GM12872 (cell line): ENCODE measurements at regions not wholly inside any gene's neighbourhood (a gene's known extent, or its start where the extent isn't known, plus 50 kb on each side); places are given as distances from the start of the nearest gene placed in this dataset.

Experiments
- TF ChIP-seq, protein P1 (sequence below): IDR thresholded peaks from 3 replicates; pipeline ENCODE4 v1.5.1; 2011; ENCODE audit warnings: low read depth, mild to moderate bottlenecking, low read length, moderate library complexity; ENCODE audit not compliant: insufficient read depth

DNA sequence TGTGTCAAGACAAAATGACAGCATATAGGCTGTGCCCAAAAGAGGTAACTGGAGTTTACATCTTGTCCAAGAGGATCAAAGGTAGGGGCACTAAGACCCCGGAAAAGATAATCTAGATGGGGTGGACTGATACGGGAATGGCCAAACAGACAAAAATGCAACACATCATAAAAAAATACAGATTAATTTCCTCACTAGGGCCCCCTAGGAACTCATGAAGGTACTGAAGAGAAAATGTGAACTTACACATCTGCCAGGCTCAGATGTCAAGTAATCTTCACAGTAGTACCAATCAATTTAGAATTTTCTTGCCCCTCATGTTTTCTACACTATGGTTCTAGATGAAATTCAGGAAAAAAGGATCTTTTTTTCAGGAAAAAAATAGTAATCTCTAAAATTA is 115.6 kb upstream of the REG3A start:
- TF ChIP-seq, protein P1, sequence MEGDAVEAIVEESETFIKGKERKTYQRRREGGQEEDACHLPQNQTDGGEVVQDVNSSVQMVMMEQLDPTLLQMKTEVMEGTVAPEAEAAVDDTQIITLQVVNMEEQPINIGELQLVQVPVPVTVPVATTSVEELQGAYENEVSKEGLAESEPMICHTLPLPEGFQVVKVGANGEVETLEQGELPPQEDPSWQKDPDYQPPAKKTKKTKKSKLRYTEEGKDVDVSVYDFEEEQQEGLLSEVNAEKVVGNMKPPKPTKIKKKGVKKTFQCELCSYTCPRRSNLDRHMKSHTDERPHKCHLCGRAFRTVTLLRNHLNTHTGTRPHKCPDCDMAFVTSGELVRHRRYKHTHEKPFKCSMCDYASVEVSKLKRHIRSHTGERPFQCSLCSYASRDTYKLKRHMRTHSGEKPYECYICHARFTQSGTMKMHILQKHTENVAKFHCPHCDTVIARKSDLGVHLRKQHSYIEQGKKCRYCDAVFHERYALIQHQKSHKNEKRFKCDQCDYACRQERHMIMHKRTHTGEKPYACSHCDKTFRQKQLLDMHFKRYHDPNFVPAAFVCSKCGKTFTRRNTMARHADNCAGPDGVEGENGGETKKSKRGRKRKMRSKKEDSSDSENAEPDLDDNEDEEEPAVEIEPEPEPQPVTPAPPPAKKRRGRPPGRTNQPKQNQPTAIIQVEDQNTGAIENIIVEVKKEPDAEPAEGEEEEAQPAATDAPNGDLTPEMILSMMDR: no peak

DNA sequence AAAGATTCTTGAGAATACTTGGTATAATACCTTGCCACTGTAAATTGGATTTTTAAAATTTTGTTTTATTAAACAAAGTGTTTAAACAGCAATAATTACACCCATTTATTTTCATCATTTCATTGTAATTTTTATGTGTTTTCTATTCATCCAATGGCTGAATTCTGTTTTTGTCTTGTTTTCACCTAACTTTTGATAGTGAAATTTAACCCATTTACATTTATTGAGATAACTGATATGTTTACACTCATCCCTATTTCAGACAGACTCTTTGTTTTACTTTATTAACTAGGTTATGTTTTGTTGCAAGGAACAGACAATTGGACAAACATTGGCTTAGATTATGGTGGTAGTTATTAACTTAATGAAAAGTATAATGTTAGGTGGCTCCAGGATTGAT is 113.1 kb upstream of the REG3A start:
- TF ChIP-seq, protein P1: no peak

DNA sequence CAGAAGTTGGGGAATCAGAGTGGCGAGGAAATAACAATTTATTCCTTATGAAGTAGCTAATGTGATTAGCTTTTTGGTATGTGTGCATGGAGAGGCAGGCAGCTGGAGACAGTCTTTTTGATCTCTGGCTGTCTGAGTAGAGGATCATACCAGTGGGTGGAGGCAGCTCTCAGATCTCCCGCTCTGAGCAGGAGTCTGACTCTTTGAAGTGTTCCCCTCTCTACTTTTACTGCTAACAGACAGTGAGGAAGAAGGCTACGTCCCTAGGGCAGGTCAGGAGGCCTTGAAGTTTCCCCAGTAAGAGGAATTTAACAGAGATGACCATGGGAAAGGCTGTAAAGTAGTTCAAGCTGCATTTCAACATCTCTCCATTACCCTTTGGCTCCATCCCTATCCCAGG is 111.9 kb upstream of the REG3A start:
- TF ChIP-seq, protein P1: no peak

DNA sequence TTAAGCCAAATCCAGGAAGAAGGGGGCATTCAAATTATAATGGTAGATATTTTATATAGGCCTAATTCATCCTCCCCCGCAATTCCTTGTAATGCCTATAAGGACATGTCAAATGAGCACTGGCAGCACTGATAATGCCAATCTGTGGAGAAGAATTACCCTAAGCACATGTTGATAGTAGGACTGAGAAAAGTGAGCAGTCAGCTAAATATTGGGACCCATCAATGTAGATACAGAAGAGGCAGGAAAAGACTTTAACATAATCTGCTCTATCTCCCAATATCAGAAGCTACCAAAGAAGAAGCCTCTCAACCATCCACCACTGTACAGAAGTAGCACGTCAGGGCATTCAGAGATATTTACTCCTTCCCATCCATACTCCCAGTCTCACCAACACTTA is 101.3 kb upstream of the REG3A start:
- TF ChIP-seq, protein P1: no peak

DNA sequence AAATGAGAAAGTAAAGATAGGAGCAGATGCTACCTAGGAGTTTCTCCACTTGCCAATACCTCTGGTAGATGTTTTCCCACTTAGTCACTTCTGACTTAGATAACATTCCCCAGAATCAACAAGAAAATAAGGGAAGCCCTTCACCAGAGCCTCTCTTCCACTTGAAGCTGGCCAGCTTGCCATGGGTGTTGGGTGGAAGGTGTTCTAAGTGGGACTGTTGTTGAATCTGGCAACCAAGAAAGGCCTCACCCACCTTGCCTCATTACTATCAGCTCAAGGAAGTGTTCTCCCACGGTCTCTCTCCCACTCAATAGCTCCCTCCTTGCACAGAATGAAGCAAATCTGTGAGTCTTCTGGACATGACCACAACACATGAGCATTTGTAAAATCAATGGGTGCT is 100.4 kb upstream of the REG3A start:
- TF ChIP-seq, protein P1: no peak

DNA sequence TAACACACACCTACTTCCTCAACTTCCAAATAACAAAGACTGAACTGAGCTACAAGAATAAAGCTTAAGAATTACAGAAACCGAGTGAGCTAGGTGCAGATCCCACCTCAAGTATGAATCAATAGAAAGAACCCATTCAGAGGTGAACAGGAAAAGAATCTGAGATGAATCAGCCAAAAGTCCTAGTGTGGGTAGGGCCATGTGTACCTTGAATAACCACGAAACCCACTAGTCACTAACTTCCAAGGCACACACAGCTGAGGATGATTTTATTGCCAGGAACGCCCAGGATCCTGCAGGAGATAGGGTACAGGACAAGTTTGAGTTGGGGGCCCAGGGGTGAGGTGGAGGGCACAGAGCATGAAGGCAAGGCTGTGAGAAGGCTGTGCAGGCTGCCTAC is 99.7 kb upstream of the REG3A start:
- TF ChIP-seq, protein P1: no peak

DNA sequence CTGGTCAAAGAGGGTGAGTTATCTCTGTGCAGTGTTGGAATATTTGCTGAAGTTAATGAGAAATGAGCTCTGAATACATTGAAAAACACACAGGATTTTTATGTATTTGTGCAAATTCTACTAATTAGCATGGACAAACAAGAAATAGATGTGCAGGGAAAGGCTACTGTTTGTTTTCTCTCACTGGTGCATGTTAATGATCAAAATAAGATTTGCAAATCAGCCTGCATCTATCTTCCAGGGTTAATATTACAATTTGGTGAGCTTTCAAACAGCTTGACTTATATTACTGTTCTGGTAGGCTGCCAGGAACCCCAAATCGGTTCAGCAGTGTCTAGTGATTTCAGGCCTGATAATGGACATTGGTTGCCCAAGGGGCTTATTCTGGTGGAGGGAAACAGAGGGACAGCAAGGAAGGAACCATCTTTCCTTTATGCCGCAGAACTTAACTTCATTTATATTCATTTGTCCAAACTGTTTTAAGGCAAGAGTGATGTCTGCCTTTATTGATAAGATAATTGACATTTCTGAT is 93.8 kb upstream of the REG3A start:
- TF ChIP-seq, protein P1: no peak
